ENCODE measurements at regions not wholly inside any gene's neighbourhood (a gene's known extent, or its start where the extent isn't known, plus 50 kb on each side); places are given as distances from the start of the nearest gene placed in this dataset.

DNA sequence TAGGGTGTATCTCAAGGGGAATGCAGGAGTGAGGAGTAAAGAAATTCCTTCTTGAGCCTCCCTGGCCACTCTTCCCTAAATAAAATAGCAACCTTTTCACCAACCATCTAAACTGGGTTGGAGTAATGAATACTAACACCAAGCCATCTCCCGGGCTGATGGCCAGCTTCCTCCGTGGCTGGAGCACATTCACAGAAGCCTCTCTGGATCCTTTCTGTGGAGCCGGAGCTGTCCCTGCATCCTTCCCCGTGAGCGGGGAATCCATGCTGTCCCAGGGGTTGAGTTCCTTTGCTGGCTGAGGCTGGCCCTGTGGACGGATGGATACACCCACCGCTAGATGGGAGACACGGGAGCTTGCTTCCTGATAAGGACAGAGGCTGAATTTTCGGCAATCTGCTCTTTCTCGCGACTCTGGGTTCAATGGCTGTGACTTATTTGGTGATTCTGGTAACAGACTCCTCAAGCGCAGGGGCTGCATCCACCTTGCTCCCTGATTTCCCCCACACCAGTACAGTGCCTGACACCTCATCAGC, 370.3 kb downstream of the ZNF536 start:
- Histone ChIP-seq H3K36me3 (replicated peaks in 1 of 2) (no peaks in the 10 kb centered on the region), H3K27me3 (peaks cover 5% of the 10 kb centered on the region), H3K9me3 (replicated peaks in 1 of 3) (no peaks in the 10 kb centered on the region), H3K4me1 (replicated peaks in 1 of 2) (no peaks in the 10 kb centered on the region), H3K4me3 (no peak overlapping the region), H3K27ac (no peak overlapping the region)
- DNase-seq: no peak
- WGBS, 4 donors: 56 to 65% (median 61%) methylated on average over 12 of the region's 12 CpGs
- TF ChIP-seq, protein P1, sequence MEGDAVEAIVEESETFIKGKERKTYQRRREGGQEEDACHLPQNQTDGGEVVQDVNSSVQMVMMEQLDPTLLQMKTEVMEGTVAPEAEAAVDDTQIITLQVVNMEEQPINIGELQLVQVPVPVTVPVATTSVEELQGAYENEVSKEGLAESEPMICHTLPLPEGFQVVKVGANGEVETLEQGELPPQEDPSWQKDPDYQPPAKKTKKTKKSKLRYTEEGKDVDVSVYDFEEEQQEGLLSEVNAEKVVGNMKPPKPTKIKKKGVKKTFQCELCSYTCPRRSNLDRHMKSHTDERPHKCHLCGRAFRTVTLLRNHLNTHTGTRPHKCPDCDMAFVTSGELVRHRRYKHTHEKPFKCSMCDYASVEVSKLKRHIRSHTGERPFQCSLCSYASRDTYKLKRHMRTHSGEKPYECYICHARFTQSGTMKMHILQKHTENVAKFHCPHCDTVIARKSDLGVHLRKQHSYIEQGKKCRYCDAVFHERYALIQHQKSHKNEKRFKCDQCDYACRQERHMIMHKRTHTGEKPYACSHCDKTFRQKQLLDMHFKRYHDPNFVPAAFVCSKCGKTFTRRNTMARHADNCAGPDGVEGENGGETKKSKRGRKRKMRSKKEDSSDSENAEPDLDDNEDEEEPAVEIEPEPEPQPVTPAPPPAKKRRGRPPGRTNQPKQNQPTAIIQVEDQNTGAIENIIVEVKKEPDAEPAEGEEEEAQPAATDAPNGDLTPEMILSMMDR (IDR thresholded peaks at IDR 0.05): no peak
- TF ChIP-seq POLR2A (IDR thresholded peaks at IDR 0.05): no peak
- intact Hi-C loops (cut with DNase I): no loop called here

DNA sequence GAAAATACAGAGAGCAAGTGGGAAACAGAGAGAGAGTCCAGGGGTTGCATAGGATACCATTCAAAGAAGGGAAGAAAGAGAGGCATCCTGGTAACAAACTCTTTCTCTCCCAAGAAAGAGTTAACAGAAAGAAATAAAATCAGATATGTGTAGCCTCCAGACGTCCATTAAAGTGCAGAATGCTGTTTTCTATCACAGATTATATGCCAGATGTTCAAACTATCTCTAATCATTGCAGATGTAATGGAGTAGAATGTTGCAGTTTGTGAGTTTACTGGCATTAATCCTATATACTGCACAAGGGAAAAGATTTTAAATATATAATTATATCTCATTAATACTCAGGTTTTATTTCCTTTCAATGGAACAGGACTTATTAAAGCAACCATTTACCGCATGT, 369.4 kb downstream of the ZNF536 start:
- H3K36me3 ChIP-seq (replicated peaks in 1 of 2): no peaks in the 10 kb centered on the region
- H3K27me3 ChIP-seq: peaks cover 5% of the 10 kb centered on the region
- H3K9me3 ChIP-seq (replicated peaks in 1 of 3): no peaks in the 10 kb centered on the region
- 39 to 47% (median 43%) methylated on average over 2 of the region's 2 CpGs for WGBS, 4 donors
- TF ChIP-seq POLR2A (IDR thresholded peaks at IDR 0.05): no peak
- TF ChIP-seq, protein P1 (IDR thresholded peaks at IDR 0.05): no peak
- H3K27ac ChIP-seq: no peak overlapping the region
- no peak for DNase-seq
- no peak overlapping the region for H3K4me3 ChIP-seq
- H3K4me1 ChIP-seq (replicated peaks in 1 of 2): no peaks in the 10 kb centered on the region
- intact Hi-C loops (cut with DNase I): no loop called here

DNA sequence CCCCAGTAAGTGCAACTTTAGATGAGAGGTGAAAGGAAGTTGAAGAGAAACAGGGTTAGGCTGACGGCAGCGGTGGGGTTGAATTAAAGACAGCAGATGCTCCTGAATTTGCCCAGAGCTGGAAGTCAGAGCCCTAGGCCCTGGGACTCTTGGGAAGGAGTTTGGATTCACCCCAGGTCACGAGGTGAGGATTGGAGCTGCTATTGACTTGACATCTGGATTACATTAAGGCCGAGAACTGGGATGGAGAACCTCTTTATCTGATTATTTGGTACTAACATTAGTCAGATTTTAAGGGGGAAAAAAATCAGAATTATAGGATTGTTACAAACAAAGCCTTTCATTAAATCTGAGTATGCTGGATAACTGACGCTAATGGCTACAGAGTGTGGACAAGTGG, 367.2 kb downstream of the ZNF536 start:
- intact Hi-C loops (cut with DNase I): no loop called here
- Histone ChIP-seq H3K4me1 (replicated peaks in 1 of 2) (no peaks in the 10 kb centered on the region), H3K27me3 (peaks cover 5% of the 10 kb centered on the region), H3K36me3 (replicated peaks in 1 of 2) (no peaks in the 10 kb centered on the region), H3K4me3 (no peak overlapping the region), H3K27ac (no peak overlapping the region), H3K9me3 (replicated peaks in 1 of 3) (no peaks in the 10 kb centered on the region)
- WGBS, 4 donors: 80 to 93% (median 87%) methylated on average over 5 of the region's 5 CpGs
- no peak for TF ChIP-seq POLR2A (IDR thresholded peaks at IDR 0.05)
- TF ChIP-seq, protein P1 (IDR thresholded peaks at IDR 0.05): no peak
- DNase-seq: no peak

DNA sequence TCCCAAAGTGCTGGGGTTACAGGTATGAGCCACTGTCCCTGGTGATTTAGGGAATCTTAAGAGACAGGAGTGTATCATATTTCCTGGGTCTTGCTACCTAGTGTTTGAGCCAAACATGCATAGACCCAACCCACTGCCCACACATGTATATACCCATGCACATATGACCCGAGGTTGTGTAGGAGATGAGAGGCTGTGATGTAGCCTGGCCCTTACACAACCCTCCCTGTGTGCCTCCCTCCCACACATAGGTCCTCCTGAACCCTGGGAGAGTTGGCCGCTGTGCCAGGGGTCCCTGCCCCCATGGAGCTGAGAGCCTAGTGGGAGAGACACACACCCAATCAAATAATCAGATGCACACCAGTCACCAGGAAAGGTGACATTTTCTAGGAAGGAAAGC, 365.9 kb downstream of the ZNF536 start:
- H3K36me3 ChIP-seq (replicated peaks in 1 of 2): no peaks in the 10 kb centered on the region
- H3K27me3 ChIP-seq: peaks cover 5% of the 10 kb centered on the region
- WGBS, 4 donors: 69 to 93% (median 80%) methylated on average over 2 of the region's 2 CpGs
- no peak overlapping the region for H3K27ac ChIP-seq
- TF ChIP-seq POLR2A (IDR thresholded peaks at IDR 0.05): no peak
- TF ChIP-seq, protein P1 (IDR thresholded peaks at IDR 0.05): no peak
- intact Hi-C loops (cut with DNase I): no loop called here
- no peaks in the 10 kb centered on the region for H3K9me3 ChIP-seq (replicated peaks in 1 of 3)
- no peaks in the 10 kb centered on the region for H3K4me1 ChIP-seq (replicated peaks in 1 of 2)
- no peak for DNase-seq
- H3K4me3 ChIP-seq: no peak overlapping the region

Measured in adrenal gland (tissue), 9 donors.